ENCODE measurements at regions not wholly inside any gene's neighbourhood (a gene's known extent, or its start where the extent isn't known, plus 50 kb on each side); places are given as distances from the start of the nearest gene placed in this dataset.

DNA sequence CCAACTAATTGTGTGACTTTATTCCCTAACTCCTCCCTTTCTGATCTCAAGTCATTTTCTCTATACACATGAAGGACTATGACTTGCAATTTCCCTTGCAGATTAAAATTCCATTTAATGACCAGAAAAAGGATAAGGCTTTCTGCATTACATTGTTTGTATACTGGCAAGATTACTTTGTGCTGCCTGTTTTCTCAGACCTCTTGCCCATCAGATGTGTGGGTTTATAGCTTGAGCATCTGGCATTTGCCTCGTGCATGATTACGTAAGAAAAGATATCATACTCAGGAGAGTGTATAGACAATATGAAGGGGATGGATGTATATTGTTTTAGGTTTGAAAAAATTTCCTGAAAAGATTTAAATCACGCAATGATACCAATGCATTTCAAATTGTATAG is 593.8 kb upstream of the SLIT2 start (continued):
- TF ChIP-seq, protein P1, sequence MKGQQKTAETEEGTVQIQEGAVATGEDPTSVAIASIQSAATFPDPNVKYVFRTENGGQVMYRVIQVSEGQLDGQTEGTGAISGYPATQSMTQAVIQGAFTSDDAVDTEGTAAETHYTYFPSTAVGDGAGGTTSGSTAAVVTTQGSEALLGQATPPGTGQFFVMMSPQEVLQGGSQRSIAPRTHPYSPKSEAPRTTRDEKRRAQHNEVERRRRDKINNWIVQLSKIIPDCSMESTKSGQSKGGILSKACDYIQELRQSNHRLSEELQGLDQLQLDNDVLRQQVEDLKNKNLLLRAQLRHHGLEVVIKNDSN (IDR thresholded peaks at IDR 0.05; ENCODE audit: borderline replicate concordance, low read depth) = no peak
- TF ChIP-seq YY1 (IDR thresholded peaks at IDR 0.05; ENCODE audit: low read depth) = no peak
- TF ChIP-seq RAD21 (IDR thresholded peaks at IDR 0.05; ENCODE audit: low read length) = no peak
- TF ChIP-seq POLR2AphosphoS5 (IDR thresholded peaks at IDR 0.05; ENCODE audit: low read depth, low read length) = no peak
- TF ChIP-seq JUND (IDR thresholded peaks at IDR 0.05) = no peak
- TF ChIP-seq RFX5 (IDR thresholded peaks at IDR 0.05; ENCODE audit: low read length) = no peak

DNA sequence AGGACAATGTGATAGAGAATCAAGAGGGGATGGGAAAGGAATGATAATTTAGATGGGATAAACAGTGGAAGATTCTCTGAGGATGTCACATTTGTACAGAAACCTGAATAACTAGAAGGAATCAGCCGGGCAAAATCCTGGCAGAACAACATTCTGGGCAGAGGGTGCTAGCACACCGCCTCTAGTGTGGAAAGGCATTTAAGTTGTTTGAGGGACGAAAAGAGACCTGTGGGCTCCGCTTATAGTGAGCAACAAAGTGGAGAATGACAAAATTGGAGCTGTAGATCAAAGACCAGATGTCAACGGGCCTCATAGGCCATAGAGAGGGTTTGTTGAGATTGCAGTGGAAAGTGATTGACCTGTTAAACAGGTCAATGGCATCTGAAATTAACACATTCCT is 596.0 kb upstream of the SLIT2 start:
- no peak overlapping the region for H3K9ac ChIP-seq
- H3K79me2 ChIP-seq (ENCODE audit: insufficient read depth) = no peaks in the 10 kb centered on the region
- H3F3A ChIP-seq (replicated peaks; ENCODE audit: insufficient read depth) = no peaks in the 10 kb centered on the region
- no peak overlapping the region for H3K27ac ChIP-seq (ENCODE audit: low read depth in 2 of 2, low read length in 1 of 2)
- ChIA-PET CTCF (no interaction called here), POLR2A (no interaction called here)
- no peaks in the 10 kb centered on the region for H3K9me2 ChIP-seq
- no peaks in the 10 kb centered on the region; a peak in 1 of 4 replicates for H3K4me1 ChIP-seq (ENCODE audit: control insufficient read depth in 1 of 2, insufficient read depth in 2 of 2, low read depth in 1 of 2, low read length in 1 of 2)
- no peak for DNase-seq
- H3K4me3 ChIP-seq (ENCODE audit: low read depth in 2 of 2, low read length in 1 of 2) = no peak overlapping the region
- WGBS (ENCODE audit: low lambda C conversion rate) = 72% methylated on average over 5 of the region's 5 CpGs
- TF ChIP-seq, protein P2, sequence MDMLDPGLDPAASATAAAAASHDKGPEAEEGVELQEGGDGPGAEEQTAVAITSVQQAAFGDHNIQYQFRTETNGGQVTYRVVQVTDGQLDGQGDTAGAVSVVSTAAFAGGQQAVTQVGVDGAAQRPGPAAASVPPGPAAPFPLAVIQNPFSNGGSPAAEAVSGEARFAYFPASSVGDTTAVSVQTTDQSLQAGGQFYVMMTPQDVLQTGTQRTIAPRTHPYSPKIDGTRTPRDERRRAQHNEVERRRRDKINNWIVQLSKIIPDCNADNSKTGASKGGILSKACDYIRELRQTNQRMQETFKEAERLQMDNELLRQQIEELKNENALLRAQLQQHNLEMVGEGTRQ (IDR thresholded peaks at IDR 0.05; ENCODE audit: borderline replicate concordance, low read depth, low read length) = no peak
- TF ChIP-seq, protein P3, sequence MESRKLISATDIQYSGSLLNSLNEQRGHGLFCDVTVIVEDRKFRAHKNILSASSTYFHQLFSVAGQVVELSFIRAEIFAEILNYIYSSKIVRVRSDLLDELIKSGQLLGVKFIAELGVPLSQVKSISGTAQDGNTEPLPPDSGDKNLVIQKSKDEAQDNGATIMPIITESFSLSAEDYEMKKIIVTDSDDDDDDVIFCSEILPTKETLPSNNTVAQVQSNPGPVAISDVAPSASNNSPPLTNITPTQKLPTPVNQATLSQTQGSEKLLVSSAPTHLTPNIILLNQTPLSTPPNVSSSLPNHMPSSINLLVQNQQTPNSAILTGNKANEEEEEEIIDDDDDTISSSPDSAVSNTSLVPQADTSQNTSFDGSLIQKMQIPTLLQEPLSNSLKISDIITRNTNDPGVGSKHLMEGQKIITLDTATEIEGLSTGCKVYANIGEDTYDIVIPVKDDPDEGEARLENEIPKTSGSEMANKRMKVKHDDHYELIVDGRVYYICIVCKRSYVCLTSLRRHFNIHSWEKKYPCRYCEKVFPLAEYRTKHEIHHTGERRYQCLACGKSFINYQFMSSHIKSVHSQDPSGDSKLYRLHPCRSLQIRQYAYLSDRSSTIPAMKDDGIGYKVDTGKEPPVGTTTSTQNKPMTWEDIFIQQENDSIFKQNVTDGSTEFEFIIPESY (IDR thresholded peaks at IDR 0.05; ENCODE audit: borderline replicate concordance, low read depth) = no peak
- TF ChIP-seq GABPA (IDR thresholded peaks at IDR 0.05; ENCODE audit: low read depth) (no peak), EP300 (IDR thresholded peaks at IDR 0.05; ENCODE audit: borderline replicate concordance in 1 of 2, low read depth in 1 of 2, low read length in 1 of 2) (no peak)
- H4K20me1 ChIP-seq (ENCODE audit: insufficient read depth) = no peaks in the 10 kb centered on the region
- no peaks in the 10 kb centered on the region for H3K27me3 ChIP-seq (ENCODE audit: insufficient read depth)
- no peak overlapping the region for H3K4me2 ChIP-seq
- H2AFZ ChIP-seq (ENCODE audit: low read depth) = no peak overlapping the region
- H3K36me3 ChIP-seq (replicated peaks in 1 of 2; ENCODE audit: control insufficient read depth in 1 of 2, insufficient read depth in 2 of 2, low read length in 1 of 2) = no peaks in the 10 kb centered on the region
- no peaks in the 10 kb centered on the region for H3K9me3 ChIP-seq

DNA sequence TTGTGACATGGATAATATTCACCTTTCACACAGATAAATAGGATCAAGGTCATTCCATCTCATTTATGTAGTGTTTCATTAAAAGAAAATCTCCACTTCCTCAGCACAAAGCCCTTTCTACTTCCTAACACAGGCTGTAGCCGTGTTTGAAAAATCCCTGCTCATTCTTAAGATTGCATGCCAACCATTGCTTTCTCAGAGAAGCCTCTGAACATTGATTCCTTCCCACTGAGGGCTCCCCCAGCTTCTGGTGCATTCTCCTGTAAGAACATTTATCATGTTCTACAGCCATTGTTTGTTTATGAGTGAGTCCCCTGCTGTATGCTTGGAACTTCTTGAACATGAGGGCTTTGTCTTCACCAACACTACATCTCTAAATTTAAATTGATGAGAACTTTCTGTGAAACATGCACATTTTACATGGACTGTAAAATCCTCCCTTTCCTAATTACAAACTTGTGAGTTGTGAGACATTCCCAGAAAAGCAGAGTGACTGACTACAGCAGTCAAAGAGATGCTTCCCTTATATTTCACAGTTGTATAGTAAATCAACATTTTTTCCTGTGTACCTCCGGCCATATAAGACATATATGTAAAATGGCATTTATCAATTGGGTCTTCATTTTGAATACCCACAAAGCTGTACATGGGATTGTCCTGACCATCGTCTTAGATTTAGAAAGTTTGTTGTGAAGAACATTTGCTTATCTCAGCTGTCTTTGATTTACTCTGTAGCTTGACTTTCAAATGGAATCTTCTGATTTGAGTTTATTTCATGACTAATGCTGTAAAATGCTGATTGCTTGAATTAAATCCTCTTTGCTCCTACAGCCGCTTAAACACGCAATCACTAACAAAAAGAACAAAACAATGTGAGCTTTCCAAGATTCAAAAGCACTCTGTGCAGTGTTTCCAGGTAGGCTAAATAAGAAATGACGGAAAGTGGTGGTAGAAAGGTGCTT is 600.5 kb upstream of the SLIT2 start:
- ChIA-PET CTCF (no interaction called here), POLR2A (no interaction called here)
- H3K9me2 ChIP-seq = no peaks in the 10 kb centered on the region
- no peaks in the 10 kb centered on the region for H3K79me2 ChIP-seq (ENCODE audit: insufficient read depth)
- H3K9ac ChIP-seq = no peak overlapping the region
- H4K20me1 ChIP-seq (ENCODE audit: insufficient read depth) = no peaks in the 10 kb centered on the region
- no peaks in the 10 kb centered on the region for H3K36me3 ChIP-seq (replicated peaks in 1 of 2; ENCODE audit: control insufficient read depth in 1 of 2, insufficient read depth in 2 of 2, low read length in 1 of 2)
- no peaks in the 10 kb centered on the region for H3K9me3 ChIP-seq
- no peaks in the 10 kb centered on the region; a peak in 1 of 4 replicates for H3K4me1 ChIP-seq (ENCODE audit: control insufficient read depth in 1 of 2, insufficient read depth in 2 of 2, low read depth in 1 of 2, low read length in 1 of 2)
- no peak overlapping the region for H3K27ac ChIP-seq (ENCODE audit: low read depth in 2 of 2, low read length in 1 of 2)
- no peak for DNase-seq
- H3K4me3 ChIP-seq (ENCODE audit: low read depth in 2 of 2, low read length in 1 of 2) = no peak overlapping the region
- no peak overlapping the region for H3K4me2 ChIP-seq
- H3F3A ChIP-seq (replicated peaks; ENCODE audit: insufficient read depth) = no peaks in the 10 kb centered on the region
- H2AFZ ChIP-seq (ENCODE audit: low read depth) = no peak overlapping the region
- H3K27me3 ChIP-seq (ENCODE audit: insufficient read depth) = no peaks in the 10 kb centered on the region
- WGBS (ENCODE audit: low lambda C conversion rate) = 76% methylated on average over 6 of the region's 6 CpGs
- TF ChIP-seq, protein P4, sequence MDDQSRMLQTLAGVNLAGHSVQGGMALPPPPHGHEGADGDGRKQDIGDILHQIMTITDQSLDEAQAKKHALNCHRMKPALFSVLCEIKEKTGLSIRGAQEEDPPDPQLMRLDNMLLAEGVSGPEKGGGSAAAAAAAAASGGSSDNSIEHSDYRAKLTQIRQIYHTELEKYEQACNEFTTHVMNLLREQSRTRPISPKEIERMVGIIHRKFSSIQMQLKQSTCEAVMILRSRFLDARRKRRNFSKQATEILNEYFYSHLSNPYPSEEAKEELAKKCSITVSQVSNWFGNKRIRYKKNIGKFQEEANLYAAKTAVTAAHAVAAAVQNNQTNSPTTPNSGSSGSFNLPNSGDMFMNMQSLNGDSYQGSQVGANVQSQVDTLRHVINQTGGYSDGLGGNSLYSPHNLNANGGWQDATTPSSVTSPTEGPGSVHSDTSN (IDR thresholded peaks at IDR 0.05) = no peak
- TF ChIP-seq GATA2 (CRISPR knock-in tag; IDR thresholded peaks at IDR 0.05) = no peak
- TF ChIP-seq, protein P5, sequence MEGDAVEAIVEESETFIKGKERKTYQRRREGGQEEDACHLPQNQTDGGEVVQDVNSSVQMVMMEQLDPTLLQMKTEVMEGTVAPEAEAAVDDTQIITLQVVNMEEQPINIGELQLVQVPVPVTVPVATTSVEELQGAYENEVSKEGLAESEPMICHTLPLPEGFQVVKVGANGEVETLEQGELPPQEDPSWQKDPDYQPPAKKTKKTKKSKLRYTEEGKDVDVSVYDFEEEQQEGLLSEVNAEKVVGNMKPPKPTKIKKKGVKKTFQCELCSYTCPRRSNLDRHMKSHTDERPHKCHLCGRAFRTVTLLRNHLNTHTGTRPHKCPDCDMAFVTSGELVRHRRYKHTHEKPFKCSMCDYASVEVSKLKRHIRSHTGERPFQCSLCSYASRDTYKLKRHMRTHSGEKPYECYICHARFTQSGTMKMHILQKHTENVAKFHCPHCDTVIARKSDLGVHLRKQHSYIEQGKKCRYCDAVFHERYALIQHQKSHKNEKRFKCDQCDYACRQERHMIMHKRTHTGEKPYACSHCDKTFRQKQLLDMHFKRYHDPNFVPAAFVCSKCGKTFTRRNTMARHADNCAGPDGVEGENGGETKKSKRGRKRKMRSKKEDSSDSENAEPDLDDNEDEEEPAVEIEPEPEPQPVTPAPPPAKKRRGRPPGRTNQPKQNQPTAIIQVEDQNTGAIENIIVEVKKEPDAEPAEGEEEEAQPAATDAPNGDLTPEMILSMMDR (IDR thresholded peaks at IDR 0.05) = no peak
- TF ChIP-seq, protein P3 (IDR thresholded peaks at IDR 0.05; ENCODE audit: borderline replicate concordance, low read depth) = no peak

All from SK-N-SH (cell line).